ENCODE measurements at regions not wholly inside any gene's neighbourhood (a gene's known extent, or its start where the extent isn't known, plus 50 kb on each side); places are given as distances from the start of the nearest gene placed in this dataset.

DNA sequence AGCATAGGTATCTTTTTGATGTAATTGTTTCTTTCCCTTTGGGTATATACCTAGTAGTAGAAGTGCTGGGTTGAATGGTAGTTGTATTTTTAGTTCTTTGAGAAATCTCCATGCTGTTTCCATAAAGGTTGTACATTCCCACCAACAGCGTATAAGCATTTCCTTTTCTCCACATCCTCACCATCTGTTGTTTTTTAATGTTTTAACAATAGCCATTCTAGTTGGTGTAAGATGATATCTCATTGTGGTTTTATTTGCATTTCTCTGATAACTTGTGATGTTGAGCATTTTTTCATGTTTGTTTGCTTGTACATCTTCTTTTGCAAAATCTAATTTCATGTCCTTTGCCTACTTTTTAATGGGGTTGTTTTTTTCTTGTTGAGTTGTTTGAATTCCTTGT is 80.0 kb upstream of the TMC3 start:
- no peak for DNase-seq
- in situ Hi-C loops (cut with HindIII; ENCODE audit: low pct_ligation_motif_present, low pct_unique_long_range_greater_than_20kb, low sequenced_read_pairs), result no loop called here

DNA sequence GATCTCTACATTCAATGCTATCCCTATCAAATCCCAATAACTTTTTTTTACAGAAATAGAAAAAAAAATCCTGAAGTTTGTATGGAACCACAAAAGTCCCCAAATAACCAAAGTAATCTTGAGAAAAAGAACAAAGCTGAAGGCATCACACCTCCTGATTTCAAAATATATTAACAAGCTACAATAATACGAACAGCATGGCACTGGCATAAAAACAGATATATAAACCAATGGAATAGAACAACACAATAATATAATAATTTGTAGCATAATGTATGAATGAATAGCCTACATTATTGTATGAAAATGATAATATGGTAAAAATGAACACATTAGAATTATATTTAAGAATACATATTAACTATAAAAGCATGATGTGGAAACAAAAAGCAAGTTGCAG is 76.7 kb upstream of the TMC3 start:
- in situ Hi-C loops (cut with HindIII; ENCODE audit: low pct_ligation_motif_present, low pct_unique_long_range_greater_than_20kb, low sequenced_read_pairs), result no loop called here
- no peak for DNase-seq

DNA sequence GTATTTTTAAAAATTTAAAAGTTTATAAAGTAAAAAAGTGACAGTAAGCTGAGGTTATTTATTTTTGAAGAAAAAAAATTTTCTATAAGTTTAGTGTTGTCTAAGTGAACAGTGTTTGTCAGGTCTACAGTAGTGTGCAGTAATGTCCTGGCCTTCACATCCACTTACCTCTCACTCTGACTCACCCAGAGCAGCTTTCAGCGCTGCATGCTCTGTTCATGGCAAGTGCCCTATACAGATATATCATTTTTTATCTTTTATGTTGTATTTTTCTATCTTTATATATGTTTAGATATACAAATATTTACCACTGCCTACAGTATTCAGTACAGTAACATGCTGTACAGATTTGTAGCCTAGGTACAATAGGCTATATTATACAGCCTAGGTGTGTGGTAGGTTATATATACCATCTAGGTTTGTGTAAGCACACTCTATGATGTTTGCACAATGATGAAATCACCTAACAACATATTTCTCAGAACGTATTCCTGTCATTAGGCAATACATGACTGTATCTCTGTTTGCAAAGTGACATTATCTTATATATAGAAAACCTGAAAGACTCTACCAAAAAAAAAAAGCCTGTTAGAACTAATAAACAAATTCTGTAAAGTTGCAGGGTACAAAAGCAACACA is 75.9 kb upstream of the TMC3 start:
- in situ Hi-C loops (cut with HindIII; ENCODE audit: low pct_ligation_motif_present, low pct_unique_long_range_greater_than_20kb, low sequenced_read_pairs), result no loop called here

DNA sequence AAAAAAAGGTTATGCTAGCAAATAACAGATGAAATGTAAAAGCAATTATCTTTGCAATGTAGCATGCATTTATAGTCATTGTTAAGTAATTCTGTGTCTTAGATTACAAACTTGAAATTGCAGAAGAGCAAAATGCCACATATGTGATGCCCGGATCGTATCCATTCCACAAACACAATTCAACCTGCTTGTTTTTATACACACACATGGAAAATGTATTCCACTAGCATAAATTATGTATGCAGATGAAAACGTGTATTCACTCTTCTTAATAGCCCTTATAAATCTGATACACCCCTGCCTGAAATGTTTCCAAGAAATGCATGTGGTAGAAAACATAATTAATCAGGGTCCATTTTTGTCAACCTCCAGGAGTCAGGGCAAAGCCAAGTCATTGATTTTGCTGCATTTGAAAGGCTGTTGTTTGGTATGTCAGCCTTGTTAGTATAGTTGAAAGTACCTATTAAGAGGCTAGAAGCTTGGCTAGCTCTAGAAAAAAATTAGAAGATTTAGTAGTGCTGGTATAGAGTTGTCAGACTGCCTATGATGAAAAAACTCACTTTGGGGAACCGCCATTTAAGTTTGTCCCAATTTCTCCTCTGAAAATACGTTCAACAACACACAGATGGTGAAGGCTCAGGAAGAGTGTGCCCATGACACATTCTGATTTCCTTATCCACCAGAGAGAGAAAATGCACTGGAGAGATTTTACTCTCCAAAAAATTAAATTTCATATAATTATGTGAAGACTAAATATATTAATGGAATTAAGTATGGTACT is 69.2 kb upstream of the TMC3 start:
- in situ Hi-C loops (cut with HindIII; ENCODE audit: low pct_ligation_motif_present, low pct_unique_long_range_greater_than_20kb, low sequenced_read_pairs), result no loop called here

More for the DNA sequence above, 75.9 kb upstream of the TMC3 start:
- DNase-seq, result no peak

DNA sequence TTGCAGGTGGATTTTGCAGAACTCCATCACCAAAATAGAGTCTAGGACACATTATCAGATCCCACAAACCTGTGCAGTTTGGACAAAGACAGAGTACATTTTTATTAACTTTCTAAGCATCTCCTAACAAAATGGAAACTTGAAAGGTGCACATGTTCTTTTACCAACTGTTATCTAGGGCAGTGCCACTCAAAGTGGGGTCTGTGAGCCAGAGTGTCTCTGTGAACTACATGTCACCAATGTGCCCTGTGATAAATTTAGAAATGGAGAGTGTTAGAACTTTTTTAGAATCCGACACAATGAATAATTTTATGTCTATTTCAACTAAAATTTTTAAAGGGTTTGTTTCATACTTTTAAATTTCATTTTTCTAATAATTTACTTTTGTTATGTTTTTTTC is 68.4 kb upstream of the TMC3 start:
- in situ Hi-C loops (cut with HindIII; ENCODE audit: low pct_ligation_motif_present, low pct_unique_long_range_greater_than_20kb, low sequenced_read_pairs), result no loop called here
- no peak for DNase-seq

More for the DNA sequence above, 69.2 kb upstream of the TMC3 start:
- DNase-seq, result no peak

DNA sequence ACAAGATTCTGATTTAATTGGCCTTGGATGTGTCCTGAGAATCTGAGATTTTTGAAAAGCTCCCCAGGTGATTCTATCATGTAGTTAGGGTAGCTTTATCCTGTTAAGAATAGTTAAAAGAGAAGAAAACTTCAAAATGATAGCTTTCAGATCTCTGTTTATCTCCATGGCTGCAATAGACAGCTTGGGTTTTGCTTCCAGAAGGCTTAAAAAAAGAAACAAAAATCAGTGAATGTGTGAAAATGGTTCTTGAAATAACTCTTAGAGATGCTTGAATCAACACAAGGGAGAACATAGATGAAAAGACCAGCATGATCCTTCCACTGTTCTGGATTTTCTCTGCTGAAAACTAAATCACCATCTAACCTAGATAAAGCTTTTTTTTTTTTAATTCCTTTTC is 60.8 kb upstream of the TMC3 start:
- DNase-seq, result no peak
- in situ Hi-C loops (cut with HindIII; ENCODE audit: low pct_ligation_motif_present, low pct_unique_long_range_greater_than_20kb, low sequenced_read_pairs), result no loop called here

DNA sequence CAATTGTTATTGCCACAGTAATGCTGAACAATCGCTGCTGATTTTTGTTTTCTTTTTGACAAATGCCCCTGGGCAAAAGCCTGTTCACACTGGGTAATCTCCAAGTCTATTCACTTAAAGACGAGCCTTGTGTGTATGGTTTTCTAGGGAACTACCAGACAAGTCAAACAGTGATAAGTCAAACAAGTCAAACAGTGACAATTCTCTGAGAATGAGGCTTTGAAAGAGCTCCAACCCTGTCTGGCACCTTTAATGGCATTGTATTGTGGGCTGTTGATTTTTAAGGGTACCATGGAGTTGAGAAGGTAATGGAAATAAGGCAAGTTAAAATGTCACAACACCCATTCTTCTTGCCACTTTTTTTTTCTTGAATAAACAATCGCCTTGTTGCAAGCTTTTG is 59.4 kb upstream of the TMC3 start:
- in situ Hi-C loops (cut with HindIII; ENCODE audit: low pct_ligation_motif_present, low pct_unique_long_range_greater_than_20kb, low sequenced_read_pairs), result no loop called here
- no peak for DNase-seq

DNA sequence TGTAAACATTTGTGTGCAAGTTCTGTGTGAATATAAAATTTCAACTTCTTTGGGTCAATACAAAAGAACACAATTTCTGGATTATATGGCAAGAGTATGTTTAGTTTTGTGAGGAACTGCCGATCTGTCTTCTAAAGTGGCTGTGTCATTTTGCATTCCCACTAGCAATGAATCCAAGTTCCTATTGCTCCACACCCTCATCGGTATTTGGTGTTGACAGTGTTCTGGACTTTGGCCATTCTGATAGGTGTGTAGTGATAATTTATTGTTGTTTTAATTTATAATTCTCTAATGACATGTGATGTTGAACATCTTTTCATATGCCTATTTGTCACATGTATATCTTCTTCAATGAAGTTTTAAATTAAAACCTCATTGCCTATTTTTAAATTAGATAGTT is 58.2 kb upstream of the TMC3 start:
- in situ Hi-C loops (cut with HindIII; ENCODE audit: low pct_ligation_motif_present, low pct_unique_long_range_greater_than_20kb, low sequenced_read_pairs), result no loop called here
- no peak for DNase-seq

DNA sequence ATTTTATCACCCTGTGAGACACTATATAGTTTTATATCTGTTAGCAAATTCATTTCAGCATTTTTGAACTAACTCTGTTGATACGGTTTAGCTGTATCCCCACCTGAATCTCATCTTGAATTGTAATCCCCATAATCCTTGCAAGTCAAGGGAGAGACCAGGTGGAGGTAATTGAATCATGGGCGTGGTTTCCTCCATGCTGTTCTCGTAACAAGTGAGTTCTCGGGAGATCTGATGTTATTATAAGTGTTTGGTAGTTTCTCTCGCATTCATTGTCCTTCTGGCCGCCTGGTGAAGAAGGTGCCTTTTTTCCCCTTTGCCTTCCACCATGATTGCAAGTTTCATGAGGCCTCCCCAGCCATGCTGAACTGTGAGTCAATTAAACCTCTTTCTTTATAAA is 53.2 kb upstream of the TMC3 start:
- in situ Hi-C loops (cut with HindIII; ENCODE audit: low pct_ligation_motif_present, low pct_unique_long_range_greater_than_20kb, low sequenced_read_pairs), result no loop called here
- no peak for DNase-seq

DNA sequence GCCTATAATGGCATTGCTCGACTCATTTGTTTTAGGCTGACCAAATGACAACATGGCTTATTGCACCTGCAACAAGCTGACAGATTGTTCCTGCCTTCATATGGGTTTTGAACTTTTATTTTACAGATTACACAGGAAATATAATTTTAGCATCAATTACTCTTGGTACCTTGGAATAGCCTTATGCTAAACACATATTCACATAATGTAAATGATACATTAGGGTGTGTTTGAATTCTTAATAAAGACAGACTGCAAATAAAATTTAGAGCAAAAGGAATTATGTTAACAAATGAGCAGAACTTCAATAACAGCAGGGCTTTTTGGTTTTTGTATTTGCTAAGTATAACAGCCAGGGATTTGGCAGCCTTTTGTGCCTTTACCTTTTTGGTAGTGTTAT is 51.9 kb upstream of the TMC3 start:
- in situ Hi-C loops (cut with HindIII; ENCODE audit: low pct_ligation_motif_present, low pct_unique_long_range_greater_than_20kb, low sequenced_read_pairs), result no loop called here
- no peak for DNase-seq

All from ACHN (cell line).